DMS153 treated with DMSO at 0.1 percent for 48 hours (cell line): ENCODE measurements at regions not wholly inside any gene's neighbourhood (a gene's known extent, or its start where the extent isn't known, plus 50 kb on each side); places are given as distances from the start of the nearest gene placed in this dataset.
A peak's percentile ranks its signal among the peaks of the same experiment; 100 is the strongest.

ENCODE experiments used
- DNase-seq: peaks from one replicate; lab custom pipeline; 2025; ENCODE audit not compliant: unreplicated experiment; lab: John Stamatoyannopoulos, UW

- no peak for DNase-seq
These were observed 275.5 kb upstream of the SLC35B3 start for GRCh38 chr6:8710668-8711431.

GRCh38 chr6:8707956-8708772 is 272.8 kb upstream of the SLC35B3 start:
- peak; percentile 37 for DNase-seq

DNA sequence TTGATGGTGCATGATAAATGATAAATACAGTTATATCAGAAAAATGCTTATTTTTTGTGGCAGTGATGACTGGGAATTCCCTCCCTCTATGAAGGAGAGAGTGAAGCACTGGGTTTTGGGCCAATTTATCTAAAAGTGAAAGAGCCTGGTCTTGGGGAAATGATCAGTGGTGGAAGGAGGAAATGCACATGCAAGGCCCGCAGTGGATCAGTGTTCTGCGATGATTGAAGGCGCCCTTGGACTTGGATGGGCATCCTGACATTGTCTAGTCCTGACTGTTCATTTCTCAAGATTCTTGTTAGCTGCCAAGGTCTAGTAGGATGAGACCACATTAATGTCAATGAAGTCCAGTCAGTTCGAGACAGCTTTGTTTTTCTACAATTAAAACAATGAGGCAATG is 272.0 kb upstream of the SLC35B3 start:
- no peak for DNase-seq

- no peak for DNase-seq
These were observed 270.2 kb upstream of the SLC35B3 start for GRCh38 chr6:8705435-8706020.

DNA sequence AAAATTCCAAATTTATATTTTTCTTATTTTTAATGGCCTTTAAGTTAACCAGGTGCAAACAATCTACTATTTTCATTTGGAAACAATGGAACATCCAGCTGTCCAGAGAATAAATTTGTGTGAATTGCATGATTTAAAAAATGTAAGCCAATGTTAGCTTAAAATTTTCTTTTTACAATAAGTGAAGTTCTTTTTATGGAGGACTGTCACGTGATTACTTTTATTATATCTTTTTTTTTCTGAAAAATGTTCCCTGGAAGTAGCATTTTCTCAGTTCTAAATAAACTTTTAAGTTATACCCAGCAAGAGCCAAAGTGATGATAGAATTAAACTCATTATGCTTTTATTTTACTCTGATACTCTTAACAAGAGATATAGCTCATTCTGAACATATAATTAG is 267.7 kb upstream of the SLC35B3 start:
- DNase-seq: no peak

GRCh38 chr6:8688821-8689220 is 253.5 kb upstream of the SLC35B3 start:
- no peak for DNase-seq

- DNase-seq: no peak
These were observed 250.7 kb upstream of the SLC35B3 start for GRCh38 chr6:8686077-8686476.

DNA sequence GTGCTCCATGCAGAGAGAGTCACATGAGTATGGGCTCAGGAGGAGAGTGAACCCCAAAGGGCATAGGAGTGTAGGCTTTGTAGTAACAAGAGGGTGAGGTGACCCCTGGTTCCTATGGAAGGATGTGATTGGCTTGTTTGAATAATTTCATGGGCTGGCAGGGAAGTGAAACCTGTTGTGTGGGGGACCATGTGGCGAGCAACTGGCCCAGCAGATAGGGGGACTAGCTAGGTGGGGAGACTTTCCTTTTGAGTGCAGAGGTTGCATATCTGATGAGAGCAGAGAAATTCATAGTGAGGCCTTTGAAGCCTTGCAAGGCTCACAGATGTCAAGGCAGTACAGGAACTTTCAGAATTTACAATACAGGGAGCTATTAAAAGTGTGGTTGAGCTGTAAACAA is 247.9 kb upstream of the SLC35B3 start:
- no peak for DNase-seq

DNA sequence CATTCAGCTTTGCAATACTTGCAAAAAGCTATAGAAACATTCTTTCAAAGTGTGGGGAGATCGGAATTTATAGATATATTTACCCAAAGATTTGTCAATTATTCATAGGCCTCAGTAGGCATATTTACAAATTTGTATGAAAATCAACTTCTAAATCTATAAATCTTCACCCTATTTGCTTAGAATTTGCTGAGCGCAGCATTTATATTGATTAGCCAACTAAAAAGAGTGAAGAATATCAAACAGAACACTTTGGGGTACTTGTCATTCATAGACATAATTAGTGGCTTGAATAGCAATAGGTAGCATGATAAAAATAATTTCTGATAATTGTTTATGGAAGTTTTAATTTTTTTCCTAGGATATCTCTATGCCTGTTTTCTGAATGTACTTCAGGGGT is 244.5 kb upstream of the SLC35B3 start:
- no peak for DNase-seq

DNA sequence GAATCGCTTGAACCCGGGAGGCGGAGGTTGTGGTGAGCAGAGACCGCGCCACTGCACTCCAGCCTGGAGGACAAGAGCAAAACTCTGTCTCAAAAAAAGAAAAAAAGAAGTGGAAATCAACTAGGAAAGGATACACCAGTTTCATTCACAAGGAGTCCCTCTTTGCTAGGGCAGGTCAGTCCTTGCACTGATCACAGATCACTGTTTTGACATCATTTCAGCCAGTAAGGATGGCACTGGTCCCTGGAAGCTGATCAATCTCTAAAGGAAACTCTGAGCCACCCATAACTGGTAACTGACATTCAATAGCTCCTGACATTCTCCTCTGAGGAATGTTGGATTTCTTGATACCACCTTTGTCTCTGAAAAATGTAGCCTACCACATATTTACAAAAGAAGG is 243.1 kb upstream of the SLC35B3 start:
- no peak for DNase-seq

DNA sequence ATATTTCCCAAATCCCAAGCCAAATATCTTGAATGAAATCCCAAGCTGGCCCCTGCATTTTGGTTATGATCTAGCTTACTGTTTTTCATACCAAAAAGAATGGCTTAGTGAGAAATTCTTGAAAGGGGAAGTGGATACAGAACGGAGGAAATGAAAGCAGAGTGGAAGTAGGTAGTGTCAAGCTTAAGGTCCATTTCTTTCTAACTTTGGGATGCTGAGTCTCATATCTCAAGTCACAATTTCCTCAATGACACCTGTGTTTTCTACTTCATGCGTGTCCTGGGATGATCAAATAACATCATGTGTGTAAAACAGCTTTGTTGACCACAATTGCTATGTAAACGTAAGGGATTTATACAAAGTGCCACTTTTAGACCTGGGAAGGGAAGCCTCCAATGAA is 238.8 kb upstream of the SLC35B3 start:
- no peak for DNase-seq

GRCh38 chr6:8672882-8673281 is 237.5 kb upstream of the SLC35B3 start:
- no peak for DNase-seq

- DNase-seq: no peak
These were observed 235.4 kb upstream of the SLC35B3 start for GRCh38 chr6:8670792-8671191.

- DNase-seq: no peak
These were observed 229.4 kb upstream of the SLC35B3 start for GRCh38 chr6:8664700-8665099.

DNA sequence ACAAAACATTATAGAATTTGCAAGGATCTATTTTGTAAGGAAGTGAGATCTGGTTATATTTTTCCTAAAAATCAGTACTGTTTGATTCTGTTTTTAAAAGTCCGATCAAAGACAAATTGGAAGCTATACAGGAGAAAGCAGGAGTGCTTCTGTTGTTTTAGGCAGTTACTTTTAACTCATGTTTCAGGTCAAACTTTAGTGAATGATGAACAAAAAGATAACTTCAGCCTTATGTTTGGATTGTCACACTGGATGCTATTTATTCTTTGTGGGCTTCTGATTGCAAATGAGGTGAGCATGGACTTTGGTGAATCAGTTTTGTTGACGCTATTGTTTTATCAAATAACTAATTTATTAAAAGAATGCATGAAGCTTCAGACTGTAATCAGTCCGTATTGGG is 228.7 kb upstream of the SLC35B3 start:
- no peak for DNase-seq

DNA sequence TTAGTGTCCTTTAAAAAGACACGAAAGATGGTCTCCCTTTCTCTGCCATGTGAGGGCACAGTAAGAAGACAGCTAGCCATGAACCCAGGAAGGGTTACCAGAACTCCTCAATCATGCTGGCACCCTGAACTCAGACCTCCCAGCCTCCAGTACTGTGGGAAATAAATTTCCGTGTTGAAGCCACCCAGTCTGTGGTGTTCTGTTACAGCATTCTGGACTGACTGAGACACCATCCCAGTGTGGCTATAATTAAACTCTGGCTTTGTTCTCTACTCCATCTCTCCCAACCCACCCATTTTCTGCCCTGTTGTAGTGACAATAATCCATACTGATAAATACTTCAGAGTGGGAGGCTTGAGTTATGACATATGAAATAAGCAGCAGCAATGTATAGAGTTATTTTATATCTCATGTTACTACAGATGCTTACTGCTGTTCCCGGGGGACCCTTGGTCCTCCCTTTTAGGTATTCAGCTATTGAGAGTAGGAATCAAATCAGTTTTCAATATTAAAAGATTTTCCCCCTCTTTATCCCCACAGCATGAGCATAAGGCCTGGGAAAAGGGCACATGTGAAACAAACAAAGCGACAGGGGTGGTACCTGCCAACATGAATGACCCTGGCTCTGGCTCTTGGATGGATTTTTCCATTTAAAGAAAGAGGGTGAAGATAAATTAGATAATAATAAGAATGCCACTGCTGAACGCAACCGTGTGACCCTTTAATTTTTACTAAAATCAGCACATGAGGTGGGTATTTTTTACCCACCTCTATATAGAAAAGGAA is 224.3 kb upstream of the SLC35B3 start:
- no peak for DNase-seq

DNA sequence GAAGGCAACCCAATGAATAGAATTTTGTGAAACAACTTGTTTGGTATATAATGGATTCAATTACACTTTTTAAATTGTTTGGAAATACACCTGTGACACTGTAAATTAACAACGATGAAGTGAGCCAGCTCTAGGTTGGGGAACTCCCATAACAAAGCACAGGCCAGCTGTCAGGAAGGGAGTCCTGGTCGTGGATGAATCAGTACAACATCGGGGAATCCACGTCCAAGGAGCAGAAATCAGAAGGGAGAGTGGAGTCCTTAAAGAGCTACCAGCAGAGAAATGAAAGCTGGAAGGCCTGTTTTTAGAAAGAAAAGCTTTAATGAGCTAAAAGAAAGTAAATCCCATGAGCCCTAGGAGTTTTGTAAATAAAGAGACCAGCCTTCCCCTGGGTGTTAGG is 223.1 kb upstream of the SLC35B3 start:
- DNase-seq: no peak

- DNase-seq: no peak
These were observed 222.2 kb upstream of the SLC35B3 start for GRCh38 chr6:8657522-8657921.

GRCh38 chr6:8655670-8656454 is 220.5 kb upstream of the SLC35B3 start:
- DNase-seq: no peak

GRCh38 chr6:8652710-8653109 is 217.4 kb upstream of the SLC35B3 start:
- no peak for DNase-seq

- DNase-seq: no peak
These were observed 216.7 kb upstream of the SLC35B3 start for GRCh38 chr6:8651998-8652397.
